GM13976 (cell line): ENCODE measurements at regions not wholly inside any gene's neighbourhood (a gene's known extent, or its start where the extent isn't known, plus 50 kb on each side); places are given as distances from the start of the nearest gene placed in this dataset.

Source experiments
- DNase-seq: peaks from one replicate; pipeline ENCODE4 v3.0.0; 2012; ENCODE audit warnings: low spot score
- CTCF ChIP-seq: IDR thresholded peaks from 2 replicates; pipeline ENCODE4 v1.5.1; 2012; ENCODE audit warnings: borderline replicate concordance, mild to moderate bottlenecking; ENCODE audit not compliant: insufficient read depth; ENCODE audit errors: extremely low read depth, missing control alignments, control extremely low read depth
- in situ Hi-C: fragments of 300-500 bp; cut with MboI; formaldehyde crosslinking; loops from one replicate; pipeline ENCODE4 v1.12.0; 2022; ENCODE audit warnings: low sequenced_read_pairs, mixed read lengths, inconsistent platforms; ENCODE audit not compliant: unreplicated experiment

- in situ Hi-C loops: no loop called here
- DNase-seq: no peak
- no peak for TF ChIP-seq CTCF
These were observed 264.7 kb downstream of the PTTG2 start for GRCh38 chr4:38224850-38225249.

GRCh38 chr4:38226170-38226569, 266.0 kb downstream of the PTTG2 start:
- in situ Hi-C loops: no loop called here
- no peak for TF ChIP-seq CTCF
- no peak for DNase-seq

GRCh38 chr4:38230121-38230801, 270.1 kb downstream of the PTTG2 start:
- DNase-seq: no peak
- TF ChIP-seq CTCF: no peak
- in situ Hi-C loops: no loop called here

- DNase-seq: no peak
- in situ Hi-C loops: no loop called here
- TF ChIP-seq CTCF: no peak
These were observed 270.8 kb downstream of the PTTG2 start for GRCh38 chr4:38230821-38231563.

- TF ChIP-seq CTCF: no peak
- in situ Hi-C loops: no loop called here
- no peak for DNase-seq
These were observed 271.4 kb downstream of the PTTG2 start for GRCh38 chr4:38231626-38232025.

- no peak for TF ChIP-seq CTCF
- in situ Hi-C loops: no loop called here
- no peak for DNase-seq
These were observed 272.5 kb downstream of the PTTG2 start for GRCh38 chr4:38232741-38233140.
